Trophoblast cell (in vitro differentiated cells and primary cell): ENCODE measurements at regions not wholly inside any gene's neighbourhood (a gene's known extent, or its start where the extent isn't known, plus 50 kb on each side); places are given as distances from the start of the nearest gene placed in this dataset.

Experiments
- DNase-seq, 2 donors: peaks; one replicate each; pipeline ENCODE4 v3.0.0-alpha.2; 2016
- H2AFZ ChIP-seq: 2 replicates; pipeline ENCODE4 v1.6.1; 2013; ENCODE audit warnings: low read length, moderate library complexity, mild to moderate bottlenecking; ENCODE audit not compliant: insufficient read depth, poor library complexity
- H2AK5ac ChIP-seq: 2 replicates; pipeline ENCODE4 v1.6.1; 2013; ENCODE audit warnings: mild to moderate bottlenecking, low read length
- H2BK120ac ChIP-seq: 2 replicates; pipeline ENCODE4 v1.6.1; 2013; ENCODE audit warnings: low read length, mild to moderate bottlenecking, moderate library complexity; ENCODE audit not compliant: insufficient read depth, poor library complexity
- H2BK12ac ChIP-seq: 2 replicates; pipeline ENCODE4 v1.6.1; 2013; ENCODE audit warnings: mild to moderate bottlenecking, low read length, moderate library complexity
- H2BK5ac ChIP-seq: 2 replicates; pipeline ENCODE4 v1.6.1; 2013; ENCODE audit warnings: low read length, low read depth, moderate library complexity, mild to moderate bottlenecking; ENCODE audit not compliant: poor library complexity
- H3K14ac ChIP-seq: 2 replicates; pipeline ENCODE4 v1.6.1; 2013; ENCODE audit warnings: mild to moderate bottlenecking, low read length
- H3K18ac ChIP-seq: 2 replicates; pipeline ENCODE4 v1.6.1; 2013; ENCODE audit warnings: mild to moderate bottlenecking, low read length
- H3K23ac ChIP-seq: 2 replicates; pipeline ENCODE4 v1.6.1; 2013; ENCODE audit warnings: low read length
- H3K27ac ChIP-seq: 2 replicates; pipeline ENCODE4 v1.5.1; 2013; ENCODE audit warnings: low read depth, mild to moderate bottlenecking, inconsistent platforms, low read length, moderate library complexity
- H3K27me3 ChIP-seq: 2 replicates; pipeline ENCODE4 v1.6.1; 2013; ENCODE audit warnings: inconsistent platforms, mild to moderate bottlenecking, low read length, moderate library complexity; ENCODE audit not compliant: insufficient read depth
- H3K36me3 ChIP-seq, 2 experiments: 1 replicate in 1 of 2; 2 replicates in 1 of 2; pipeline ENCODE4 v1.6.1; 2013; ENCODE audit warnings: low read length in 2 of 2, mild to moderate bottlenecking in 2 of 2, moderate library complexity in 1 of 2; ENCODE audit not compliant: insufficient read depth in 2 of 2, control insufficient read depth in 1 of 2
- H3K4ac ChIP-seq: 2 replicates; pipeline ENCODE4 v1.6.1; 2013; ENCODE audit warnings: low read depth, mild to moderate bottlenecking, low read length, moderate library complexity
- H3K4me1 ChIP-seq, 2 experiments: 1 replicate in 1 of 2; 2 replicates in 1 of 2; pipeline ENCODE4 v1.6.1; 2013; ENCODE audit warnings: low read length in 2 of 2, mild to moderate bottlenecking in 2 of 2, moderate library complexity in 1 of 2; ENCODE audit not compliant: insufficient read depth in 2 of 2, control insufficient read depth in 1 of 2
- H3K4me2 ChIP-seq: 2 replicates; pipeline ENCODE4 v1.6.1; 2013; ENCODE audit warnings: inconsistent platforms, mild to moderate bottlenecking, low read length, moderate library complexity
- H3K4me3 ChIP-seq: 2 replicates; pipeline ENCODE4 v1.5.1; 2013; ENCODE audit warnings: mild to moderate bottlenecking, low read depth, low read length, inconsistent platforms
- H3K79me1 ChIP-seq: one replicate; pipeline ENCODE4 v1.6.1; 2013; ENCODE audit warnings: low read length
- H3K79me2 ChIP-seq: 2 replicates; pipeline ENCODE4 v1.6.1; 2013; ENCODE audit warnings: low read length, mild to moderate bottlenecking; ENCODE audit not compliant: control insufficient read depth, insufficient read depth, poor library complexity
- H3K9ac ChIP-seq: 2 replicates; pipeline ENCODE4 v1.6.1; 2013; ENCODE audit warnings: mild to moderate bottlenecking, low read length
- H3K9me3 ChIP-seq: 2 replicates; pipeline ENCODE4 v1.6.1; 2013; ENCODE audit warnings: low read depth, mild to moderate bottlenecking, control low read depth, inconsistent platforms, low read length; ENCODE audit not compliant: insufficient read depth
- H4K12ac ChIP-seq: 2 replicates; pipeline ENCODE4 v1.6.1; 2013; ENCODE audit warnings: low read depth, mild to moderate bottlenecking, low read length, moderate library complexity
- H4K8ac ChIP-seq: 2 replicates; pipeline ENCODE4 v1.6.1; 2013; ENCODE audit warnings: low read depth, mild to moderate bottlenecking, low read length, moderate library complexity
- H4K91ac ChIP-seq: one replicate; pipeline ENCODE4 v1.6.1; 2013; ENCODE audit warnings: low read depth, mild to moderate bottlenecking, low read length, moderate library complexity
- WGBS: extraction: QIAGEN DNeasy Blood & Tissue Kit; methylation state at CpG from one replicate; pipeline ENCODE4 v1.1.7; 2013; ENCODE audit warnings: missing lambda C conversion rate; ENCODE audit not compliant: insufficient read length, insufficient coverage; ENCODE audit errors: extremely low coverage; 5-methylcytosine and 5-hydroxymethylcytosine counted together

DNA sequence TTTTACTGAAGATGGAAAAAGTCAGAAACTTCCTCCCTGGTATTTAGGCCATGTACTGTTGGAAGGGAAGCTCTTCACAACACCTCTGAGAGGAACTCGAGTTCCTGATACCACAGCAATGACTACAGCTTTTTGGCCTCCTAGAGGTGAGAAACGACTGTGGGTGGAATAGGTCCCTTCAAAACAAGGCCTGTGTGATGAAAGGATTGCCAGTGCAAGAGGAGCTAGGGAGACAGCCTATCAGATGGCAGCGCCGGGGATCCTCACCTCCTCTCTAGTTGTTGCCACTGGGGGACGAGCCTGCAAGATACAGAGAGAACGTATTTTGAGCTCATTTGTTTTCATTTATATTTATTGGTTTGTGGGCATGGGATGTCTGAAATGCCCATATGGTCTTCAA lies 187.8 kb upstream of the KCND3 start:
- no peak overlapping the region for H4K12ac ChIP-seq
- H3K4me1 ChIP-seq, result no peaks in the 10 kb centered on the region
- no peak overlapping the region for H4K8ac ChIP-seq
- no peak overlapping the region for H3K9ac ChIP-seq
- H4K91ac ChIP-seq, result no peak overlapping the region
- no peak overlapping the region for H2AK5ac ChIP-seq
- no CpG with 5 or more reads among the region's 6 CpGs for WGBS
- no peak overlapping the region for H2AFZ ChIP-seq
- H2BK5ac ChIP-seq, result no peak overlapping the region
- H3K9me3 ChIP-seq, result no peaks in the 10 kb centered on the region
- no peak overlapping the region for H3K4me2 ChIP-seq
- H3K27me3 ChIP-seq, result no peaks in the 10 kb centered on the region
- H3K4ac ChIP-seq, result no peak overlapping the region
- no peaks in the 10 kb centered on the region for H3K79me2 ChIP-seq
- H3K36me3 ChIP-seq, result no peaks in the 10 kb centered on the region
- H3K14ac ChIP-seq, result no peak overlapping the region
- H3K27ac ChIP-seq, result no peak overlapping the region
- no peak for DNase-seq
- no peak overlapping the region for H2BK12ac ChIP-seq
- H3K23ac ChIP-seq, result no peak overlapping the region
- H3K79me1 ChIP-seq, result no peaks in the 10 kb centered on the region
- no peak overlapping the region for H3K4me3 ChIP-seq
- no peak overlapping the region for H3K18ac ChIP-seq
- no peak overlapping the region for H2BK120ac ChIP-seq

DNA sequence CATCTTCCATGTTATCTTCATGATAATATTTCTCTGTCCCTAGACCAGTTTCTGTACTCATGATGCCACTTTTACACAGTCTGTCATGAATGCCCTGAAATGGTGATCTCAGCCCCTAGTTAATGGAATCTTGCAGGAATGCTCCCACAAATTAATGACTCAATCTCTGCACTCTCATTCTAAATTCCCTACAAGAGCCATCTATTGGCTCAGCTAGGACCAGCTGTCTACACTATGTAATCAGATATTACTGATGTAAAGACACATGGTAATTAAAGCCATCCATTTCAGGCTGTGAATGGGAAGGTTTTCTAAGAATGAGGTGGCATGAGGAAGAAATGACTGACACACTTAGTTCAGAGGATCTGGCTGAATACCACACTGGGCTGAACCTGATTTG lies 199.1 kb upstream of the KCND3 start:
- no peaks in the 10 kb centered on the region for H3K79me1 ChIP-seq
- H3K36me3 ChIP-seq, result no peaks in the 10 kb centered on the region
- no peak overlapping the region for H2AFZ ChIP-seq
- no peak overlapping the region for H2BK5ac ChIP-seq
- no peaks in the 10 kb centered on the region for H3K27me3 ChIP-seq
- DNase-seq, result no peak
- H3K9me3 ChIP-seq, result no peaks in the 10 kb centered on the region
- H2AK5ac ChIP-seq, result no peak overlapping the region
- no peak overlapping the region for H4K8ac ChIP-seq
- H3K4me3 ChIP-seq, result no peak overlapping the region
- no peak overlapping the region for H3K23ac ChIP-seq
- no peaks in the 10 kb centered on the region for H3K79me2 ChIP-seq
- H3K27ac ChIP-seq, result no peak overlapping the region
- no peak overlapping the region for H4K12ac ChIP-seq
- H4K91ac ChIP-seq, result no peak overlapping the region
- no peak overlapping the region for H3K9ac ChIP-seq
- H2BK12ac ChIP-seq, result no peak overlapping the region
- H3K18ac ChIP-seq, result no peak overlapping the region
- H3K4ac ChIP-seq, result no peak overlapping the region
- no peak overlapping the region for H3K14ac ChIP-seq
- no peak overlapping the region for H3K4me2 ChIP-seq
- H3K4me1 ChIP-seq, result no peaks in the 10 kb centered on the region
- H2BK120ac ChIP-seq, result no peak overlapping the region

DNA sequence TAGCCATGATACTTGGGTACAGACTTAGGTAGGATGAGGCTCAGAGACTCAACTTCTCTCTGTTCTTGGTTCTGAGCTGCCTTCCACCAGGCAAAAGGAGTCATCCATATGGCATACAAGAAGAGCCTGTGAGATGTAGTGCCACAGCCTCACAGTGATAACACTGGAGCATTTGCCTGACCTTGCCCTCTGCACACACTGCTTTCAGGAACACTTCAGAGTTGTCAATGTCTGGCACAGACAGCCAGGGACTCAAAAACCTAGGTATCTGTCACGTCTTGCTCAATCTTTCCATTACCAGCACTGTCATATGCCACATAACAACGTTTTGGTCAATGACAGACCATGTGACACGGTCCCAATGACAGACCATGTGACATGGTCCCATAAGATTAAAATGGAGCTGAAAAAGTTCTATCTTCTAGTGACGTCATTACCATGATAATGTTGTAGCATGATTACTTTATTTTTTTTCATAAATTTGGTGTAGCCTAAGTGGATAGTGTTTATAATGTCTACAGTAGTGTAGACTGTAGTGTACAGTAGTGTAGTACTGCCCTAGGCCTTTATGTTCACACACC lies 199.9 kb upstream of the CTTNBP2NL start:
- Histone ChIP-seq H3K27me3 (no peaks in the 10 kb centered on the region), H3K14ac (no peak overlapping the region), H2BK120ac (no peak overlapping the region), H3K27ac (no peak overlapping the region), H3K9me3 (no peaks in the 10 kb centered on the region), H4K91ac (no peak overlapping the region), H3K36me3 (no peaks in the 10 kb centered on the region), H3K4ac (no peak overlapping the region), H3K79me1 (no peaks in the 10 kb centered on the region), H4K12ac (no peak overlapping the region), H3K4me3 (no peak overlapping the region), H3K23ac (no peak overlapping the region), H3K79me2 (no peaks in the 10 kb centered on the region), H3K9ac (no peak overlapping the region), H4K8ac (no peak overlapping the region), H3K18ac (no peak overlapping the region), H3K4me1 (no peaks in the 10 kb centered on the region), H2AK5ac (no peak overlapping the region), H2BK5ac (no peak overlapping the region), H2BK12ac (no peak overlapping the region), H3K4me2 (no peak overlapping the region), H2AFZ (no peak overlapping the region)
- WGBS, result no CpG with 5 or more reads among the region's 4 CpGs
- no peak for DNase-seq

DNA sequence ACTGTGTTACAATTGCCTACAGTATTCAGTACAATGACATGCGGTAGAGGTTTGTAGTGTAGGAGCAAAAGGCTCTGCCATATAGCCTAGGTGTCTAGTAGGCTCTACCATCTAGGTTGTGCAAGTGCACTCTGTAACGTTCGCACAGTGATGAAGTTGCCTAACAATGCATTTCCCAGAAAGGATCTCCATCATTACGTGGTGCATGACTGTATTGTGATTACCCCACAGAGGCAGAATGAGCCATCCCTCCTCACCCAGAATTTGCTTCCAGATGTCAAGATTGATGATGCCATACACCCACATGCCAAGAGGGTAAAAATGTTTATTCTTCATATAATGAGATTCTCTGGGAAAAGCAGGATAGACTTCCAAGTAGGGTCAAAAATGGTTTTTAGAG lies 199.3 kb upstream of the CTTNBP2NL start:
- Histone ChIP-seq H3K36me3 (no peaks in the 10 kb centered on the region), H3K79me1 (no peaks in the 10 kb centered on the region), H3K18ac (no peak overlapping the region), H3K9me3 (no peaks in the 10 kb centered on the region), H4K12ac (no peak overlapping the region), H3K9ac (no peak overlapping the region), H3K4me1 (no peaks in the 10 kb centered on the region), H2AK5ac (no peak overlapping the region), H3K4ac (no peak overlapping the region), H3K27me3 (no peaks in the 10 kb centered on the region), H2BK5ac (no peak overlapping the region), H3K14ac (no peak overlapping the region), H2BK120ac (no peak overlapping the region), H3K4me3 (no peak overlapping the region), H3K23ac (peak overlapping the region; percentile 49), H4K8ac (no peak overlapping the region), H3K4me2 (no peak overlapping the region), H4K91ac (no peak overlapping the region), H3K79me2 (no peaks in the 10 kb centered on the region), H2BK12ac (no peak overlapping the region), H3K27ac (no peak overlapping the region), H2AFZ (no peak overlapping the region)
- DNase-seq, result peak; percentile 3 to 37
- WGBS, result no CpG with 5 or more reads among the region's 4 CpGs
